ENCODE measurements at regions not wholly inside any gene's neighbourhood (a gene's known extent, or its start where the extent isn't known, plus 50 kb on each side); places are given as distances from the start of the nearest gene placed in this dataset.
"Not testable (repeated sequence)": the region's sequence is repeated elsewhere in the genome, so short reads cannot be mapped to it uniquely, and the experiment has no call there.

GRCh38 chr3:132987396-132987795 lies 50.8 kb upstream of the TMEM108 start:
- DNase-seq = no peak

GRCh38 chr3:132984181-132984580 lies 54.0 kb upstream of the TMEM108 start:
- no peak for DNase-seq

GRCh38 chr3:132983143-132983770 lies 54.9 kb upstream of the TMEM108 start:
- DNase-seq = no peak

GRCh38 chr3:132981719-132982118 lies 56.5 kb upstream of the TMEM108 start:
- no peak for DNase-seq

- DNase-seq = no peak
Measured at GRCh38 chr3:132980102-132980501, 58.1 kb upstream of the TMEM108 start.

GRCh38 chr3:132979606-132980005 lies 58.6 kb upstream of the TMEM108 start:
- DNase-seq = no peak

- not testable (repeated sequence) for DNase-seq
Measured at GRCh38 chr3:132978946-132979345, 59.2 kb upstream of the TMEM108 start.

GRCh38 chr3:132978464-132978863 lies 59.7 kb upstream of the TMEM108 start:
- no peak for DNase-seq

GRCh38 chr3:132974097-132974496 lies 64.1 kb upstream of the TMEM108 start:
- DNase-seq = no peak

GRCh38 chr3:132973441-132973840 lies 64.8 kb upstream of the TMEM108 start:
- DNase-seq = no peak

- DNase-seq = no peak
Measured at GRCh38 chr3:132972333-132972732, 65.9 kb upstream of the TMEM108 start.

- DNase-seq = no peak
Measured at GRCh38 chr3:132966374-132966773, 71.8 kb upstream of the TMEM108 start.

GRCh38 chr3:132964266-132964665 lies 73.9 kb upstream of the TMEM108 start:
- no peak for DNase-seq

GRCh38 chr3:132963786-132964185 lies 74.4 kb upstream of the TMEM108 start:
- no peak for DNase-seq

GRCh38 chr3:132961991-132962390 lies 76.2 kb upstream of the TMEM108 start:
- no peak for DNase-seq

- no peak for DNase-seq
Measured at GRCh38 chr3:132953683-132954082, 84.5 kb upstream of the TMEM108 start.

GRCh38 chr3:132927896-132928295 lies 110.3 kb upstream of the TMEM108 start:
- no peak for DNase-seq

- no peak for DNase-seq
Measured at GRCh38 chr3:132926098-132926497, 112.1 kb upstream of the TMEM108 start.

GRCh38 chr3:132925256-132925930 lies 112.8 kb upstream of the TMEM108 start:
- DNase-seq = no peak

GRCh38 chr3:132916096-132916495 lies 122.1 kb upstream of the TMEM108 start:
- no peak for DNase-seq

- no peak for DNase-seq
Measured at GRCh38 chr3:132912416-132912753, 125.8 kb upstream of the TMEM108 start.

GRCh38 chr3:132911741-132912415 lies 126.3 kb upstream of the TMEM108 start:
- no peak for DNase-seq

- no peak for DNase-seq
Measured at GRCh38 chr3:132907293-132907692, 130.9 kb upstream of the TMEM108 start.

- no peak for DNase-seq
Measured at GRCh38 chr3:132900481-132900880, 137.7 kb upstream of the TMEM108 start.

Data from T-helper 2 cell (primary cell).